ENCODE measurements at regions not wholly inside any gene's neighbourhood (a gene's known extent, or its start where the extent isn't known, plus 50 kb on each side); places are given as distances from the start of the nearest gene placed in this dataset.

DNA sequence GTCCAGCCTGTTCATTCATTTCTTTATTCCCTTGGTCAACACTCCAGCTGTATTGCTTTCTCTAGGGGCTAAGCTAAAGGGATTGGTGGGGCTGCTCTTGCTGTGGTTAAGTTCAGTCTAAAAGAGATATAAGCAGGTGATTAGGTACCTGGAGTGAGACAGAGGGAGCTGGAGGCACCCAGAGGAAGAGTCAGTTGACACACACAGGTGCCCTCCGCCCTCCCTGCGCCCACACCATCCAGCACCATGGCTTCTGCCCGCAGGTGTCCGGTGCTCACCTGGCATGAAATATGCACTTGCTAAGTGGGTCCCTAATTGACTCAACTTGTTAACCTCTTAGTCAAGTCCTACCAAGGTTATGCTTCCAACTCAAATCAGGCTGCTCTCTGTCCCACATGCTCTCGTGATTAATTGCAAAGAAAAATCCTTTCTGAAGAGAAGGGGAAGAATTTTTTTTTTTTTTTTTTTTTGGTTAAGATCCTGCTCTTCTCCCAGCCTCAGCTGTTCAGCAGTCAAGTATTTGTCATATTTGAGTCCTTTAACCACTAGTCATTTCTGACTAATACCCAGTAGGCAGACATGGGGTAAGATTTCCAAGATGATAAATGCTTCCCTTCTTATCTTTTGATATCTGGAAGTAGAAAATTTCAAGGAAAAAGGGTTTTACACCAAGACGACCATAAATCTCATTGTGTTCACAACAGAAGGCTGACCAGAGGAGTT is 199.8 kb upstream of the WSCD1 start:
- TF ChIP-seq, protein P1, sequence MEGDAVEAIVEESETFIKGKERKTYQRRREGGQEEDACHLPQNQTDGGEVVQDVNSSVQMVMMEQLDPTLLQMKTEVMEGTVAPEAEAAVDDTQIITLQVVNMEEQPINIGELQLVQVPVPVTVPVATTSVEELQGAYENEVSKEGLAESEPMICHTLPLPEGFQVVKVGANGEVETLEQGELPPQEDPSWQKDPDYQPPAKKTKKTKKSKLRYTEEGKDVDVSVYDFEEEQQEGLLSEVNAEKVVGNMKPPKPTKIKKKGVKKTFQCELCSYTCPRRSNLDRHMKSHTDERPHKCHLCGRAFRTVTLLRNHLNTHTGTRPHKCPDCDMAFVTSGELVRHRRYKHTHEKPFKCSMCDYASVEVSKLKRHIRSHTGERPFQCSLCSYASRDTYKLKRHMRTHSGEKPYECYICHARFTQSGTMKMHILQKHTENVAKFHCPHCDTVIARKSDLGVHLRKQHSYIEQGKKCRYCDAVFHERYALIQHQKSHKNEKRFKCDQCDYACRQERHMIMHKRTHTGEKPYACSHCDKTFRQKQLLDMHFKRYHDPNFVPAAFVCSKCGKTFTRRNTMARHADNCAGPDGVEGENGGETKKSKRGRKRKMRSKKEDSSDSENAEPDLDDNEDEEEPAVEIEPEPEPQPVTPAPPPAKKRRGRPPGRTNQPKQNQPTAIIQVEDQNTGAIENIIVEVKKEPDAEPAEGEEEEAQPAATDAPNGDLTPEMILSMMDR (IDR thresholded peaks at IDR 0.05), result no peak
- TF ChIP-seq EP300 (IDR thresholded peaks at IDR 0.05) (no peak), POLR2A (IDR thresholded peaks at IDR 0.05) (no peak), POLR2AphosphoS5 (IDR thresholded peaks at IDR 0.05) (no peak)

Measured in gastroesophageal sphincter (tissue), 3 donors.